C1 segment of cervical spinal cord (tissue), 14 donors: ENCODE measurements at regions not wholly inside any gene's neighbourhood (a gene's known extent, or its start where the extent isn't known, plus 50 kb on each side); places are given as distances from the start of the nearest gene placed in this dataset.
A peak's percentile ranks its signal among the peaks of the same experiment; 100 is the strongest.
"Not testable (repeated sequence)": the region's sequence is repeated elsewhere in the genome, so short reads cannot be mapped to it uniquely, and the experiment has no call there.

Source experiments
- DNase-seq, 14 donors: peaks; one replicate each; lab custom pipeline; 2025; lab: John Stamatoyannopoulos, UW

- peak in 1 of 14 donors; percentile 34 for DNase-seq
Observed at GRCh38 chr2:595831-596592, 81.2 kb downstream of the TMEM18 start.

GRCh38 chr2:595141-595815 is 81.9 kb downstream of the TMEM18 start:
- DNase-seq: no peak

- DNase-seq: no peak
Observed at GRCh38 chr2:594297-594949, 82.8 kb downstream of the TMEM18 start.

GRCh38 chr2:593356-594026 is 83.7 kb downstream of the TMEM18 start:
- no peak for DNase-seq

GRCh38 chr2:592737-593136 is 84.5 kb downstream of the TMEM18 start:
- DNase-seq: no peak

- DNase-seq: no peak
Observed at GRCh38 chr2:590214-591175, 86.7 kb downstream of the TMEM18 start.

GRCh38 chr2:589281-590130 is 87.7 kb downstream of the TMEM18 start:
- no peak for DNase-seq

- no peak for DNase-seq
Observed at GRCh38 chr2:588074-588645, 89.0 kb downstream of the TMEM18 start.

- no peak for DNase-seq
Observed at GRCh38 chr2:587087-587960, 89.9 kb downstream of the TMEM18 start.

- DNase-seq: peak in 1 of 14 donors; percentile 36
Observed at GRCh38 chr2:586641-587076, 90.5 kb downstream of the TMEM18 start.

GRCh38 chr2:584863-585823 is 92.1 kb downstream of the TMEM18 start:
- no peak for DNase-seq

GRCh38 chr2:583666-584065 is 93.5 kb downstream of the TMEM18 start:
- DNase-seq: no peak

- DNase-seq: no peak
Observed at GRCh38 chr2:582792-583528, 94.2 kb downstream of the TMEM18 start.

GRCh38 chr2:582289-582688 is 94.9 kb downstream of the TMEM18 start:
- DNase-seq: not testable (repeated sequence)

GRCh38 chr2:579961-580360 is 97.2 kb downstream of the TMEM18 start:
- DNase-seq: no peak

GRCh38 chr2:579351-579886 is 97.8 kb downstream of the TMEM18 start:
- DNase-seq: no peak
